Smooth muscle cell (in vitro differentiated cells): ENCODE measurements at regions not wholly inside any gene's neighbourhood (a gene's known extent, or its start where the extent isn't known, plus 50 kb on each side); places are given as distances from the start of the nearest gene placed in this dataset.

ENCODE experiments used
- DNase-seq: peaks from one replicate; lab custom pipeline; 2025; ENCODE audit not compliant: unreplicated experiment; lab: John Stamatoyannopoulos, UW
- H2AFZ ChIP-seq: fragments of 200-600 bp; sonication (generic); 2 replicates; pipeline ENCODE4 v1.6.0; 2016; ENCODE audit warnings: antibody characterized with exemption, low read depth, mild to moderate bottlenecking
- H3F3A ChIP-seq: fragments of 200-600 bp; sonication (generic); 2 replicates; pipeline ENCODE4 v1.6.0; 2017; ENCODE audit warnings: antibody characterized with exemption, low read depth
- H3K27ac ChIP-seq: fragments of 200-600 bp; sonication (generic); 2 replicates; pipeline ENCODE4 v1.5.1; 2016; ENCODE audit warnings: low read depth, mild to moderate bottlenecking
- H3K27me3 ChIP-seq: fragments of 200-600 bp; sonication (generic); 2 replicates; pipeline ENCODE4 v1.6.1; 2016; ENCODE audit warnings: low read depth, mild to moderate bottlenecking
- H3K36me3 ChIP-seq: fragments of 200-600 bp; sonication (generic); 2 replicates; pipeline ENCODE4 v1.5.1; 2016; ENCODE audit warnings: low read depth
- H3K4me1 ChIP-seq: fragments of 200-600 bp; sonication (generic); 2 replicates; pipeline ENCODE4 v1.5.1; 2016; ENCODE audit warnings: low read depth
- H3K4me2 ChIP-seq: fragments of 200-600 bp; sonication (generic); 2 replicates; pipeline ENCODE4 v1.6.0; 2016; ENCODE audit warnings: mild to moderate bottlenecking
- H3K4me3 ChIP-seq: fragments of 200-600 bp; sonication (generic); 2 replicates; pipeline ENCODE4 v1.5.1; 2016; ENCODE audit warnings: mild to moderate bottlenecking
- H3K79me2 ChIP-seq: fragments of 200-600 bp; sonication (generic); 2 replicates; pipeline ENCODE4 v1.6.0; 2016; ENCODE audit warnings: low read depth, mild to moderate bottlenecking
- H3K9ac ChIP-seq: fragments of 200-600 bp; sonication (generic); 2 replicates; pipeline ENCODE4 v1.6.0; 2016; ENCODE audit warnings: low read depth
- H3K9me3 ChIP-seq: fragments of 200-600 bp; sonication (generic); replicated peaks from 2 replicates; pipeline ENCODE4 v1.5.1; 2016; ENCODE audit warnings: low read depth
- H4K20me1 ChIP-seq: fragments of 200-600 bp; sonication (generic); 2 replicates; pipeline ENCODE4 v1.6.0; 2016; ENCODE audit warnings: low read depth
- WGBS: methylation state at CpG from one replicate; pipeline ENCODE4 v1.1.7; 2016; ENCODE audit warnings: low lambda C conversion rate; 5-methylcytosine and 5-hydroxymethylcytosine counted together
- TF ChIP-seq, protein P1 (sequence below): fragments of 200-600 bp; sonication (generic); IDR thresholded peaks from 2 replicates; pipeline ENCODE4 v1.5.1; 2017; ENCODE audit warnings: borderline replicate concordance, mild to moderate bottlenecking, antibody characterized with exemption; ENCODE audit not compliant: insufficient read depth, poor library complexity, severe bottlenecking

DNA sequence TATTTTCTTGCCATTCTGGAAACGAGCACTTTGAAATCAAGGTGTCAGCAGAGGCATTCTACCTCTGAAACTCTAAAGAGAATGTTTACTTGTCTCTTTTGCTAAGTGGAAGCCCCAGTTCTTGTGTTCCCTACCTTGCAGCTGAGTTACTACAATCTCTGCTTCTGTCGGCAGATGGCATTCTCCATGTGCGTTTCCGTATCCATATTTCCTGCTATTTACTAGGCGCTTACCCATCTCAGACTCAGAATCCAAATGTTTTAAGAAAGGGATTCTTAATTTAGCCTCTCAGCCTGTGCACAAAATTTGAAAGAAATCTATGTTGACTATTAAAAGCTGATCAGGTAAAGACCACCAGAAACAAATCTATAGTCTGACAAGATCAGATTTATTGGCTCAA lies 221.3 kb upstream of the FTMT start:
- 67% methylated on average over 5 of the region's 5 CpGs for WGBS

DNA sequence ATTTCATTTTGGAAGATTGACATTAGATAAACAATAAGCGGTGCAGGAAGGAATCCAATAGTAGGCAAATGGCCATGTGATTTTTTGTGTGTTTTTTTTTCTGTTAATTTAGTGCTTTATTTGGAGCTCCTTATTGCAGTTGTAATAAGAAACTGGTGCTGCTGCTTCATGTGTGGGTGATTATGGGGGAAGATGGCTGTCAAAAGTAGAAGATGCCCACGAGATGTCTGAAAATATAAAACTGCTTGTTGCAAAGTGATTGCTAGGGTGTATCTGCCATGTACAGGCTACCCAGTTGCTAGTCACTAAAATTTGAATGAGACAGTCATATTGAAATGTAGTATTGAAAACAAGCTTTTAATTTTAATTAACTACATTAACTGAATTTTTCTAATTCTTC lies 216.7 kb upstream of the FTMT start:
- H3K4me2 ChIP-seq, result no peak overlapping the region
- no peaks in the 10 kb centered on the region for H3K4me1 ChIP-seq
- H3K9me3 ChIP-seq, result no peaks in the 10 kb centered on the region
- H3K36me3 ChIP-seq, result no peaks in the 10 kb centered on the region
- 94% methylated on average over 2 of the region's 2 CpGs for WGBS
- H4K20me1 ChIP-seq, result no peaks in the 10 kb centered on the region
- TF ChIP-seq, protein P1, sequence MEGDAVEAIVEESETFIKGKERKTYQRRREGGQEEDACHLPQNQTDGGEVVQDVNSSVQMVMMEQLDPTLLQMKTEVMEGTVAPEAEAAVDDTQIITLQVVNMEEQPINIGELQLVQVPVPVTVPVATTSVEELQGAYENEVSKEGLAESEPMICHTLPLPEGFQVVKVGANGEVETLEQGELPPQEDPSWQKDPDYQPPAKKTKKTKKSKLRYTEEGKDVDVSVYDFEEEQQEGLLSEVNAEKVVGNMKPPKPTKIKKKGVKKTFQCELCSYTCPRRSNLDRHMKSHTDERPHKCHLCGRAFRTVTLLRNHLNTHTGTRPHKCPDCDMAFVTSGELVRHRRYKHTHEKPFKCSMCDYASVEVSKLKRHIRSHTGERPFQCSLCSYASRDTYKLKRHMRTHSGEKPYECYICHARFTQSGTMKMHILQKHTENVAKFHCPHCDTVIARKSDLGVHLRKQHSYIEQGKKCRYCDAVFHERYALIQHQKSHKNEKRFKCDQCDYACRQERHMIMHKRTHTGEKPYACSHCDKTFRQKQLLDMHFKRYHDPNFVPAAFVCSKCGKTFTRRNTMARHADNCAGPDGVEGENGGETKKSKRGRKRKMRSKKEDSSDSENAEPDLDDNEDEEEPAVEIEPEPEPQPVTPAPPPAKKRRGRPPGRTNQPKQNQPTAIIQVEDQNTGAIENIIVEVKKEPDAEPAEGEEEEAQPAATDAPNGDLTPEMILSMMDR, result no peak
- H3K9ac ChIP-seq, result no peak overlapping the region
- H3K27ac ChIP-seq, result no peak overlapping the region
- no peaks in the 10 kb centered on the region for H3K79me2 ChIP-seq
- H3K4me3 ChIP-seq, result no peak overlapping the region
- no peak for DNase-seq
- no peak overlapping the region for H2AFZ ChIP-seq
- no peaks in the 10 kb centered on the region for H3K27me3 ChIP-seq
- no peaks in the 10 kb centered on the region for H3F3A ChIP-seq

More for the DNA sequence above, 221.3 kb upstream of the FTMT start:
- H2AFZ ChIP-seq, result no peak overlapping the region
- no peaks in the 10 kb centered on the region for H3K36me3 ChIP-seq
- TF ChIP-seq, protein P1, result no peak
- H3K27ac ChIP-seq, result no peak overlapping the region
- DNase-seq, result no peak
- H3K79me2 ChIP-seq, result no peaks in the 10 kb centered on the region
- H3K9me3 ChIP-seq, result no peaks in the 10 kb centered on the region
- no peaks in the 10 kb centered on the region for H4K20me1 ChIP-seq
- H3K4me1 ChIP-seq, result no peaks in the 10 kb centered on the region
- H3K4me3 ChIP-seq, result no peak overlapping the region
- peaks cover 7% of the 10 kb centered on the region for H3K27me3 ChIP-seq
- H3K9ac ChIP-seq, result no peak overlapping the region
- no peaks in the 10 kb centered on the region for H3F3A ChIP-seq
- no peak overlapping the region for H3K4me2 ChIP-seq

DNA sequence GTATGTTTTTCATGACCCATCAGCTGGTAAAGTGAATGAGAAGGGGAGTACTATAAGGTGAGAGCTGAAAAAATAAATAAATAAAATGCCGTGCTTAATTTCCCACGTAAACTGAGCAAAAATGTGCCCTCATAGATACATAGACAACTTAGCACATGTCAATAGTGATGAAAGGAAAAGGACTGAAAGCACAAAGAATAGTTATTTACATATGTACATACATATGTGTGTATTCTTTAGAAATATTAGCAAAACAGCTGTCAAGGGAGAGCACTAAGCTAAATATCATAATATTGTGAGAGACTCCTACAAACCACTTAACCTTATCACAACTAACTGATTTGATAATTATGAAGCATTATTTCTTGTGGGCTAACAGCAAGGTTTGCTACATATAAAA lies 213.6 kb upstream of the FTMT start:
- H3F3A ChIP-seq, result no peaks in the 10 kb centered on the region
- no peaks in the 10 kb centered on the region for H3K36me3 ChIP-seq
- TF ChIP-seq, protein P1, result no peak
- H4K20me1 ChIP-seq, result no peaks in the 10 kb centered on the region
- no peak overlapping the region for H3K9ac ChIP-seq
- no peaks in the 10 kb centered on the region for H3K79me2 ChIP-seq
- WGBS, result 96% methylated on average over 2 of the region's 2 CpGs
- no peak overlapping the region for H3K27ac ChIP-seq
- no peak overlapping the region for H3K4me2 ChIP-seq
- H3K4me1 ChIP-seq, result no peaks in the 10 kb centered on the region
- no peak overlapping the region for H3K4me3 ChIP-seq
- no peaks in the 10 kb centered on the region for H3K27me3 ChIP-seq
- H3K9me3 ChIP-seq, result no peaks in the 10 kb centered on the region
- H2AFZ ChIP-seq, result no peak overlapping the region
- no peak for DNase-seq

DNA sequence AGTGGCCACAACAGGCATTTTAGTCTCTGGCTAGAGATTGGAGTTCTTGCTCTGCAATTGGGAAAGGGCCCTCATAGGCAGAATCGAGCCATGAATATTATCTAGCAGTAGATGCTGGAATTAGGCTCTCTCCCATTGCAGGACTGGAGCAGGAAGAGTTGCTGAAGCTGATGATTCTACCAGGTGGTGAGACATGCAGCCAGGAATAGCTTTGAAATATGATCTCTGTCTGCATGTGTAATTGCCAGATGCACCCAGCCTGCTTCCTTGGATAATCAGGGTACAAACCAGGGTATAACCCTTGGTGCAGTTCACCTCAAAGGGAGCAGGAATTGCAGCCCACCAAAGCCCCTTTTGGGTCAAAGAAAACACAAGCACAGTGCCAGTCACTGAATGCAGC lies 211.4 kb upstream of the FTMT start:
- H4K20me1 ChIP-seq, result no peaks in the 10 kb centered on the region
- 76% methylated on average over 1 of the region's 1 CpG for WGBS

More for the DNA sequence above, 211.4 kb upstream of the FTMT start:
- no peaks in the 10 kb centered on the region for H3K9me3 ChIP-seq
- H3K4me3 ChIP-seq, result no peak overlapping the region
- H3K79me2 ChIP-seq, result no peaks in the 10 kb centered on the region
- no peaks in the 10 kb centered on the region for H3K4me1 ChIP-seq
- H3K36me3 ChIP-seq, result no peaks in the 10 kb centered on the region
- H3K27ac ChIP-seq, result no peak overlapping the region
- H3F3A ChIP-seq, result no peaks in the 10 kb centered on the region
- H3K4me2 ChIP-seq, result no peak overlapping the region
- TF ChIP-seq, protein P1, result no peak
- no peak overlapping the region for H2AFZ ChIP-seq
- no peak overlapping the region for H3K9ac ChIP-seq
- no peak for DNase-seq
- H3K27me3 ChIP-seq, result no peaks in the 10 kb centered on the region
